OCI-LY1 (cell line): ENCODE measurements at regions not wholly inside any gene's neighbourhood (a gene's known extent, or its start where the extent isn't known, plus 50 kb on each side); places are given as distances from the start of the nearest gene placed in this dataset.

ENCODE experiments used
- EZH2 ChIP-seq: fragments of 200-600 bp; sonication (generic), shearing (Covaris generic); IDR thresholded peaks from 2 replicates; pipeline ENCODE4 v1.8.0; 2017; ENCODE audit warnings: borderline replicate concordance, mixed run types, mild to moderate bottlenecking, antibody characterized with exemption, low read length, moderate library complexity, mixed read lengths
- TF ChIP-seq, protein P1 (sequence below): fragments of 200-600 bp; sonication (generic), shearing (Covaris generic); IDR thresholded peaks from 2 replicates; pipeline ENCODE4 v1.5.1; 2017; ENCODE audit warnings: mild to moderate bottlenecking, antibody characterized with exemption, low read length, moderate library complexity, mixed read lengths

GRCh38 chr12:30106204-30106965 is 322.6 kb upstream of the TMTC1 start:
- TF ChIP-seq, protein P1, sequence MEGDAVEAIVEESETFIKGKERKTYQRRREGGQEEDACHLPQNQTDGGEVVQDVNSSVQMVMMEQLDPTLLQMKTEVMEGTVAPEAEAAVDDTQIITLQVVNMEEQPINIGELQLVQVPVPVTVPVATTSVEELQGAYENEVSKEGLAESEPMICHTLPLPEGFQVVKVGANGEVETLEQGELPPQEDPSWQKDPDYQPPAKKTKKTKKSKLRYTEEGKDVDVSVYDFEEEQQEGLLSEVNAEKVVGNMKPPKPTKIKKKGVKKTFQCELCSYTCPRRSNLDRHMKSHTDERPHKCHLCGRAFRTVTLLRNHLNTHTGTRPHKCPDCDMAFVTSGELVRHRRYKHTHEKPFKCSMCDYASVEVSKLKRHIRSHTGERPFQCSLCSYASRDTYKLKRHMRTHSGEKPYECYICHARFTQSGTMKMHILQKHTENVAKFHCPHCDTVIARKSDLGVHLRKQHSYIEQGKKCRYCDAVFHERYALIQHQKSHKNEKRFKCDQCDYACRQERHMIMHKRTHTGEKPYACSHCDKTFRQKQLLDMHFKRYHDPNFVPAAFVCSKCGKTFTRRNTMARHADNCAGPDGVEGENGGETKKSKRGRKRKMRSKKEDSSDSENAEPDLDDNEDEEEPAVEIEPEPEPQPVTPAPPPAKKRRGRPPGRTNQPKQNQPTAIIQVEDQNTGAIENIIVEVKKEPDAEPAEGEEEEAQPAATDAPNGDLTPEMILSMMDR, result no peak
- no peak for TF ChIP-seq EZH2
